NCI-H524 (cell line): ENCODE measurements at regions not wholly inside any gene's neighbourhood (a gene's known extent, or its start where the extent isn't known, plus 50 kb on each side); places are given as distances from the start of the nearest gene placed in this dataset.

ENCODE experiments used
- DNase-seq, 2 experiments: peaks; one replicate each; lab custom pipeline; 2025; lab: John Stamatoyannopoulos, UW

DNA sequence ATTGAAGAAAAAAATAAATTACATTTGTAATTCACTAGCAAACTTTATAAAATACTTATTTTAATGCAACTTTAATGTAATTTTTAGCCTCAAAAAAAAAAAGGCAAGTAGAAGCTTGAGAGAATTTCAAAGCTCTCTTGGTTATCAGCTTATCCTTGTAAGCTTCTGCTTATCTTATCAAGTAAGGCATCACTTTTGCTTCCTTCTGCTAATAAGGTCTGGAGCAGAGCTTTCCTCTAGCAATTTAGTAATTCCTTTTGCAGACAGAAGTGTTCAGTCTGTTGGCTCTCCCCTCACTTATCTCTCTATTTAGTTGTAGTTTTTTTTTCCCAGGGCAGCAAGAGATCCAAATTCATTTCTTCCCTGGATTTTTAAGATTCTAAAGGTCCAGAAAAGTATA, 525.0 kb downstream of the ISL1 start:
- DNase-seq = no peak

DNA sequence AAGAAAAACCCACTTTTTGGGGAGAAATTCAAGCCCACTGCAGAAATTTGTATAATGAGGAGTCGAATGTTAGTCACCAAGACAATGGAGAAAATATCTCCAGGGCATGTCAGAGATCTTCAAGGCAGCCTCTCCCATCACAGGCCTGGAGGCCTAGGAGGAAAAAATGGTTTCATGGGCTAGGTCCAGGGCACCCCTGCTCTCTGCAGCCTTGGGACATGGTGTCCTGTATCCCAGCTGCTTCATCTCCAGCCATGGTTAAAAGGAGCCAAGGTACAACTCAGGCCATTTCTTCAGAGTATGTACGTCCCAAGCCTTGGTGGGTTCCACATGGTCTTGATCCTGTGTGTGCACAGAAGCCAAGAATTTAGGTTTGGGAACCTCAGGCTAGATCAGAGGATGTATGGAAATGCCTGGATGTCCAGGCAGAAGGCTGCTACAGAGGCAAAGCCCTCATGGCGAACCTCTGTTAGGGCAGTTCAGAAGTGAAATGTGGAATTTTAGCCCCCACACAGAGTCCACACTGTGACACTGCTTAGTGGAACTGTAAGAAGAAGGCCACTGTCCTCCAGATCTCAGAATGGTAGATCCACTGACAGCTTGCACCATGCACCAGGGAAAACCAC, 561.4 kb downstream of the ISL1 start:
- no peak for DNase-seq

DNA sequence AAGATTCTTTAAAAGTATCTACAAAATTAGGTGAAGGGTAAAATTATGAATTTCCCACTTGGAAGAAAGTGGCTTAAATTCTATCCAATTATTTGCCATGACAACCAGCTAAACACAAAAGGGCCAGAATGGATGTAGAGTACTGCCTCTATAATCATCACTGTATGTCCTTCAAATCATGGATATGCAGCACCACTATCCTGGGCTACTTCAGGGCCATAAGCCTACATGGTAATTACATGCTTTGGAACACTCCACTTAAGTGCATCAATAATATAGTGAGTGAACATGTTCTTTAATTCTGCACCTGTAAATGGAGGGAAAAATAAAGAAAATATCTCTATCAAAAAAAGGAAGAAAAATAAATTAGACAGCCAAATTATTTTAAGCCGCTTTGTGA, 575.2 kb downstream of the ISL1 start:
- DNase-seq = peak; percentile 19 to 54

DNA sequence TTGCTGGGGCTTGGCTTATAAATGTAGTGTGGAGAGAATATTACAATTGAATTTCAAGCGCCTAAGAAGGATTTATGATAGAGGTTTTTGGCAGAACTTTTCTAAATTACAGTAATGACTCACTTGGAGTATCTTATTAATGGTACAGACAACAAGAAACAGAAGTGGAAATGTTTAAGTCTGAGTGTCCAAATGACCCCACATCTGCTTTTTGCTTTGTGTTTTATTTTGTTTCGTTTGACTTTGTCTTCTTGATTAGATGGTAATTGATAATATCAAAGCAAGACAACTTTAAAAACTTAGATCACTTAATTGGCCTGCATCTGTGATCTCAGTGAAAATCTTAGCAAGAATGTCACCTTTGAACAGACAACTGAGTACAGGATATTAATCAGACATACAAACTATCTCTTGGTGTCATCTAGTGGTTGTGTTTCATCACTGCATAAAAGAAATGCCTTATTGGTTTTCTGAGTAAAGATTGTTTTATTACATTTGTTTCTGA, 577.4 kb downstream of the ISL1 start:
- DNase-seq = peak; percentile 19 to 50

DNA sequence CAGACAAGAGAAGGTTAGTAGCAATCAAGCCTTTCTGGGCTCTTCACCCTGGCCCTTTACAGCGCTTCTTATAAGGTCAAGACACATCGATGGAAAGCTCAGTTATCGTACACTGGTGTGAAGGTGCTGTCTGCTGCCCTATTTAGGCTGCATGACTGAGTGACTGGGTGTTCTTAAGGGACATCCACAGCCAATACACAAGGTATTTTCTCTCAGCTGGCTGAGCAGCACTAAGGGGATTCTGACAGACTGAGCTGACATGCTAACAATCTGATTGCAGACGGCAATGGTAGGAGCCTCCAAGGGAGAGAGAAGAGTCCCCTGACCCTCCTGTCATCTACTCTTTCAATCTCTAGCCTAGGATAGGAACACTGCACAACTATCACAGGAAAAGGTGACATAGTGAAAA, 577.9 kb downstream of the ISL1 start:
- DNase-seq = no peak

DNA sequence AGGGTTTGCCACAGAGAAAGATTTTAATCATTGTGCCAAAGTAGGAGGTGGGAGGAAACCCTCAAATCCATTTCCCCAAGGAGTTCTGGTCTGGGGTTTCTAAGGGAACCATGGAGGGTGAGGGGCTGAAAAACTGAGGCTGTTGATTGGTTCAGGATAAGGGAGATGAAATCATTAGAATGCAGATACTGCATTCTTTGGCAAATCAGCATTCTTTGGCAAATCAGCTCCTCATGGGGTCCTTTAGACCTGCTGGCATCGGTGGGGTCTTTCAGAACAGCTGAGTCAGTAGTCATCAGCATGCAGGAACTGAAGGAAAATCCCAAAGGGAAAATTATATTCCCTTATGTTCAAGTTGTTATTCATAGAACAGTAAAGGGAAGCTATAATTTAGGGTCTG, 585.5 kb downstream of the ISL1 start:
- no peak for DNase-seq

DNA sequence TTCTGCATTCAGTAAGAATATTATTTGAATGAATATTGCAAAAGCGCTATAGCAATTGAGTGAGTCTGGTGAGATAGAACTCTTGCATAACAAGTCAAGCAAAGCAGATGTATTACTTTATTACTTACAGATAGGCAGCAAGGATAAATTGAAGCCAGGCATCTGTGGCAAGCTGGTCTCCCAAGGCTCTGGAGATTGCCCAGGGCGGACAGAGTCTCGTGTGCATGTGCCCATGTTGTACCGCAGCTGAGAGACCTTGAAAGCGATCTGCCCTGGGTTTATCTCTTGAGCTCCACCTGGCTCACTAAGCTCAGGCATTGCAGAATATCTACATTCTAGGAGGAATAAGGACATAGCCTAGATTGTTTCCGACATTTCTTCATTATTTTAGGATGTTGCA, 591.6 kb downstream of the ISL1 start:
- no peak for DNase-seq

DNA sequence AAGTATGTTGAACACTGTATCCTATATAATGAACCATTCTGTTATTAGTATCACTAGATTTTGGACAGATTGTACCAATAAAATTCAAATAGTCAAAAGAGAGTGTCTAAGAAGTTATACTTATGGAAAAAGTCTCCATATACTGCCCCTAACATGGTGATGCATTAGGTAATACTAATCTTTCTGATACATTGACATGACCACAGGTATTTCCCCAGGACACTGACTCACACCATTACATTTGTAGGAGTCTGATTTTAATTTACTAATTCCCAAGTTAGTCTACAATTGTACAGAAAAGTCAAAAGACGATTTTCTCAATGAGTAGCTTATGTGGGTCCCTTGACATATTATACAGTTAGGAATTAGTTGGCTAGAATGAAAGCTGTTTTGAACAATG, 593.8 kb downstream of the ISL1 start:
- DNase-seq = no peak

DNA sequence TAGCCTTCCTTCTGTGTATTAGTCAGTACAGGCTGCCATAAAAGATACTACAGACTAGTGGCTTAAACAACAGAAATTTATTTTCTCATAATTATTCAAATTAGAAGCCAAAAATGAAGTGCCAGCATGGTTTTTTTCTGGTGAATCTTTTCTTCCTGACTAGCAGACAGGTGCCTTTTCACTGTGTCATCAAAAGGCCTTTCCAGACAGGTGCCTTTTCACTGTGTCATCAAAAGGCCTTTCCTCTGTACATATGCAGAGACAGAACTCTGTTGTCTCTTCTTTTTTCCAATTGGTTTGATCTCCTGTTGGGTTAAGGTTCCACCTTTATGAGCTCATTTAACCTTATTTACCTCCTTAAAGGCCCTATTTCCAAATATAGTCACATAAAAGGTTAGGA, 599.9 kb downstream of the ISL1 start:
- DNase-seq = no peak

DNA sequence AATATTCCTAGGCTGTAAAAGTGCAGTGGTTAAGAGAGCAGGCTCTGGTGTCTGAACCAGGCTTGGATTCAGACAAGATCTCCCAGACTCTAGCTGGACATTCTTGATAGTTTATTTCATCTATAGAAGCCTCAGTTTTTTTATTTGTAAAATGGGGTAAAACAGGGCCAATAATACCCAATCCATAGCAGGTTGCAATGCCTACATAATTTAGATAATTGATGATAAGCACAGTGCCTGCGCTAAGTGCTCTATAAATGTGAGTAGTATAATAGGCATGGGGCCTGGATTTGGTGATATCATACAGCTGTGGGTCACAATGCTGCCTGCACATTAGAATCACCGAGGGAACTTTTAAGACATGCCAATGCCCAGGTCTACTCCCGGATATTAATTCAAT, 603.5 kb downstream of the ISL1 start:
- DNase-seq = no peak

DNA sequence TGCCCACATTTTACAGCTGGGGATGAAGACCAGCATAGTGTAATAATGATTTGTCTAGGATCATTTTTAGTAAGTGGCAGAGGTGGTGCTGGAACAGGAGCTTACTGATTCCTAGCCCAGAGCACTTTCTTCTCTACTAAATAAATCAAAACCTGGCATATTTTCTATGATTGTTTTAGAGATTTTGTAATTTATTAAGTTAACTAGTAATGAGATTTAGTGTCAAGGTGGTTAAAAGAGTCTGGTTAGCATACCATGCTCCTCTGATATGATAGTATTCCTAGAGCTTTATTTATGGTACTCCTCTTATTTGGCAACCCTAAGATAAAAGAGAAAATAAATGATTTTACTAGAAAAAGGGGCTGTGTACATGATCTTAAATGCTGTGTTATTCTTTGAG, 604.0 kb downstream of the ISL1 start:
- DNase-seq = no peak

DNA sequence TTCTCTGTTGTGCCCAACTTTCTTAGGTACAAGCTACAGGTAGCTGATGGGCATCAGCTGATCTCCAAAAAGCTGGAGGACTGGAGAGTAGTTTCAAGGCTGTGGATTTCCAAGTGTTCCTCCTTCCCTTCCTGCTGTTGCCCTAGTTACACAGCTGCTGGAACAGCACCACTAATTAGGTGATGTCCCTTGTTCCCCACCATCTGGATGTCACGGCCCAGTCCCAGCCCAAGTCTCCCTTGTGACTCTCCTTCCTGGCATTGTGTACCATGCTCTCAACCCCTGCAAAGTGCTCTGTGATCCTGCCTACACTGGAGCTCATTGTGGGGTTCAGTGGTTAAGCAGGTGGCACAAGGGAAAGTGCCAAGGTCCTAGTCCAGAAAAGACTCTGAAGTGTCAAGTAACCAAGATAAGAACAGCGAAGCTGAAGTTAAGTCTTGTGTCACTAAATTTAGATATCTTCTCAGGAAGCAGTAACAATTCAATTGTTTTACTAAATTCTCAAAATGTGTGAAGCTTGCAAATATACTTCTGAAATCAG, 604.5 kb downstream of the ISL1 start:
- DNase-seq = peak; percentile 37 to 72

DNA sequence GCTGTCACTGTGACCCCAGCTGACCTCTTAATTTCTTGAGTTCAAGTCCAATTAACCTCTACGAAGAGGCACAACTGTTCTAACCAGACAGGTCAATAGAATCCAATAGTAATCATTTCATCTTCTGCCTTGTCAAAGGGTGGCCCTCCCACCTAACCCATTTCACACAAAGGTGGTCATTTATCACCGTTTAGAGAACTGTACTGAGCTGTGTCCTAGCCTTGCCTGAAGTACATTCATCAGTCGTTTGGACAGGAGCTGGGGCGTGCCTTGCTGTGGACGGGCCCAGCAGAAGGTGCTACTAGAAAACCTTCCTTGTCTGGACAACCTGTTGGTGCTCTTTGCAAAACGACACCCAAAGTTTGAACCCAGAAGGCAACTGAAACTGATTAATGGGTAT, 605.4 kb downstream of the ISL1 start:
- DNase-seq = peak; percentile 5 to 14

DNA sequence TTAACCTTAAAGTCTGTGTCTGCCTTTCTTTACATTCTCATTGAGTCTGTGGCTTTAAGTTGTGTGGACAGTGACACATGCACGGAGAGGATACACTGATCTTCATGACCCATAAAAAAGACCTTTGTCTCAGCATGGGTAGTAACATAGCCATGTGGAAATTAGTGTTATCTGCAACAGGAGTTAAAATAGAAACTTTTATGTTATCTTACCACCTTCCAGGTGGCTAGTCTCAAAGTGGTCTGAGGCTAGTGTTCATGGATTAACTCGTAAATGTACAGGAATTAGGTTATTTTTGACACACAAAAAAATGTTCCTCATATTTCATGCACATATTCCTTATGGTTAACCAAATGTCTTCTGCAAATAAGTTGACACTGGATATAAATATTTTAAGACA, 607.0 kb downstream of the ISL1 start:
- no peak for DNase-seq

DNA sequence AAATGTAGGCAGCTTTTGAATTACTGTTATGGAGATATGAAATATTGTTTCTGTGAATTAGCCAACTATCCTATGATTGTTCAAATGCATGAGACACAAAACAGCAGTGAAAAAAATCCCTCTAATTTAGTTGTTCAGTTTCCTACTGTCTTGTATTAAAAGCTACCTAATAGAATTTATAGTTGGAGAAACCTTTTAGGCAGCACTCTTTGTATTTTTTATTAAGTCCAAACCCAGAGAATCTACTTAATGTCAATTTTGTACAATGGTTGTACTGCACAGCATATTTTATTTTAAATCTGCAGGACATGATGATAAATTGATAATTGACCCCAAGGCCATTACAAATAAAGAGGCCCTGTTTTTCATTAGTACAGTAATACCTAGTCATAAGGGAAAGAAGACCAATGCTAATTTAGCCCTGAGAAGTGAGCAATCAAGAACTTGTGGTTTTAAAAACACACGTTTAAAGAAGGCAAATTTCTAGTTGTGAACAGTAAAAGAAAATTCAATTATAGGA, 607.5 kb downstream of the ISL1 start:
- no peak for DNase-seq

DNA sequence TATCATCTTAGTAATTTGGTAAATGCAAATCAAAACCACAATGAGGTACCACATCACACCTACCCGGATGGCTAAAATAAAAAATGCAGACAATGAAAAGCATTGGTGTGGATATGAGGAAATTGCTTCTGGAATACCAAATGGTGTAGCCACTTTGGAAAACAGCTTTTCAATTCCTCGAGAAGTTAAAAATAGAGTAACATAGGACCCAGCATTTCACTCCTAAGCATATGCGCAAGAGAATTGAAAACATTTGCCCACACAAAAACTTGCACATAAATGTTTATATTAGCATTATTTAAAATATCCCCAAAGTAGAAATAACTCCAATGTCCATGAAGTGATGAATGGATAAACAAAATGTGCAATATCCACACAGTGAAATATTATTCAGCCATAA, 608.7 kb downstream of the ISL1 start:
- DNase-seq = no peak

DNA sequence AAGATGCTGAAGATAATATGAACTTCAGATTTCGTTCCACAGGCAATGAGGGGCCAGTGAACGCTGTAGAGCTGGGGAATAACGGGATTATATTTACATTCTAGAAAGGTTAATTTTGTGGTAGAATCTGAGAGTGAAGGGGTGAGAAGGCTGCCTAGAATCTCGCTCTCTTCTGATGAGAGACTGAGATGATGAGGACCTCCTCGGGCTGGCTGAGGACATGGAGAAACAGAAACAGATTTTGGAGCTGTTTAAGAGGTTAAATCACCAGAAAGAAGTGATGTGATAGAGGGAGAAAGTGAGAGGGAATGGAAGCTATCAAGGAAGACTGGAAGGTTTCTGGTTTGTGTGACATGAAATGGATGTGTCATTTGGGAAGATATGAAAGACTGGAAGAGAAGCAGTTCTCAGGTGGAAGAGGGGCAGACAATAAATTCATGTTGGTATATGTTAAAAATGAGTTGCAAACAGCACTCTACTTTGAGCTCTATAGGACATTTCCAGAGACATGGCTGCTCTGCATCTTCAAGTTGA, 612.6 kb downstream of the ISL1 start:
- DNase-seq = no peak

DNA sequence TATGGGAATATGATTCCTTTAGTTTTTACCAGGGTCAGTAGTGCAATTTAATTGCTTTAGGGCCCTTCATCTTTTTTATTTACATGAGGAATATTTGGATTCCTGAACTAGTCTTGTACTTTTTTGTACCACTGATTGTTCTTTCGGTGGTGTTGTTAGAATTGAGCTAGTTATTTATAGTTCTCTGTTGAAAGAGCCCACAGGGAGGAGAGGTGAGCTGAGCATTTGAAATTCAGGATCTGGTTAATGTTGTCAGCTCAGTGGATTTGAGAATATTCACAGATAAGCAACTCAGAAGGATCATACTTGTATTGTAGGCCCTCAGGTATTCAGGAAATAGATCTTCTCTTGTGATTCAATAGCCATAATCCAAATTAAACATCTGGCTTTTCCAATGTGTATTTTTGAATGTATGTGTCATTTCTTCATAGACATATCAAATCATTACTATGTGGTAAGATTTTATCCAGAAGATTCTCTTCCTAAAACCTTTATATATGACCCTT, 613.2 kb downstream of the ISL1 start:
- DNase-seq = no peak

DNA sequence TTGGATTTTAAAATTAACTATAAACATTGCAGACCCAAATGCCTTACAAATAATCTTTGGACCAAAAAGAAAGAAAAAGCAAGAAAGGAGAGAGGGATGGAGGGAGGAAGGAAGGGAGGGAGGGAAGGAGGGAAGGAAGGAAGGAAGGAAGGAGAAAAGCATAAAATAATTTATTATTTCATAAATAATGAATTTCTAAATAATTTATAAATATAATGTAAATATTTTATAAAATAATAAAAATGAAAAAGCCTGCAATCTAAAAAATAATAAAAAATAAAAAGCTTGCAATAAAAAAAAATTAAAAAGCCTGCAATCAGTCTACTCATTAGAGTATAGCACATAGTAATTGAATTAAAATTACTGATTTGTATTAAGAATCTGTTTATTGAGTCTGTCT, 614.3 kb downstream of the ISL1 start:
- DNase-seq = no peak

DNA sequence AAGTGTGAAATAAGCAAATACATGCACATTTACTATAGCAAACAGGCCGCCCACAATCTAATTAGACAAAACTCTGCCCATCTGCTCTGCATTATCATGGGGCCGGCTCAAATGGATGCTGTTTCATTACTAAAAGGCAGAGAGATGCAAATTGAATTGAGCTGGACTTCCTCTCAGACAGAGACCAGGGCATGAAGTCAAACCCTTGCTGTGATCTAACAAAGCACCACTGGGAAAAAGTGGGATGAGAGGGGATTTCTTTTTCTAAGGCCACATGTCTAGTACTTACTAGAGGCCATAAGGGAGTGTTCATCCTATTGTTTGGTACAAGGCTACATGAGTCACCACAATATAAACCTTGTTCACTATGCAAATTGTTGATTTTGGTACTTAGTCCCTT, 614.7 kb downstream of the ISL1 start:
- DNase-seq = peak; percentile 70 to 88

DNA sequence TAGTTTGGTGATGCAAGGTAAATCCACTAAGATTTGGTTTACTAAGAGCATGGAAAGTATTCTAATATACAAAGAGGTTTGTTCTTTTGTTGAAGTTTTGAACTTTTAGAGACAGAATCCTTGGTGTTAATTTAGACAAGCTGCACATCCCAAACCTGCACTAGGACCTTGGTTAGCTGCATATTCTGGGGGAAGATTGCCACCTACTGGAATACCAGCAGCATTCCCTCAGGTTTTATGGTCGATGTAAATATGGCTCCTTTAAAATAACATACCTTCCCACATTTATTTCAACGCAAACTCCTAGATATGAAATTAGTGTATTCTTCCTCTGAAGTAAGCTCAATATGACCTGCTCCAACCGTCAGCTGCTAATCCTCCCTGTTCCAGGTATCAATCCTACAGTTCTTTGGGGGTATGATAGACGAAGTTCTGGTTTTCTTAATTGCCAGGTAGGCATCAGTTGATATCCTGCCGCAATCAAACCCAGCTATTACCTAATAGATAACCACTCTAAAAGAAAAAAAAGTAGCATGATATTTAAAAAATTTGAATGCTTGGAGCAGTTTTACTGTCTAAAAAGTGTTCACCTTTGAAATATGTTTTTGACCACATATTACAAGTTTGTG, 624.1 kb downstream of the ISL1 start:
- peak; percentile 46 to 71 for DNase-seq

DNA sequence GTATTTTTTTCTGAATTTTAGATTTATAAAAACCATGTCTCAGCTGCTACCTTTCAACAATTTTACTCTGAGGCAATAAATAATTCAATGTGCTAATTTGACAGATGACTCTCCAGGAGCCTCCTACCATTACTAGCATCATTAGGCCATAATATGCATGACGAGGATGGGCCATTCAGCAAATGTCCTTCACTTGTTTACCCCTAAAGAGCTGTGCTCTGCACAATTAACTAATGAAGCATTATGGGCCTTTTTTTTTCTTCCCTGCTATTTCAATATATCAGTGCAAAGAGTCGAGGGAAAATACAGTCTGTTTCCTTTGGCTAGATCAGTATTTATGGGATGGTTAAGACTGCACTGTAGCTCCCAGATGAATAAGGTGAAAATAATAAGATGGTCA, 627.2 kb downstream of the ISL1 start:
- DNase-seq = no peak

DNA sequence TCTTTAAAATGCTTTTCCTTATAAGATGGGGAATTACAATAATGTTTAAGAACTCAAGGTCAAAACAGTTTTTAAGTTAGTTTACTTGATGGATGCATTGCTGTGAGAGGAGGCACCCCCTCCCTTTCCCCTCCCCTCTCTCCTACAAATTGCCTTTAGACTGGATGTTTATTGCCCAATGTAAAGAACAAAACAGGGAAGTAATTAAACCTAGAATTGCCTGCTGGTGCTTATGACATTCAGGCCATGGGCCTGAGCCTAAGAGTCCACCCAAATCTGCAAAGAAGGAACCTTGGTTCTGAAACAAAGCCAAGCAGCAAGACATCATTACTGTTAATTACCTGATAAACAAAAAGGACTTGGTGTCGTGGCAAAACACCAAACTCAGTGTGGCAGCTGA, 630.3 kb downstream of the ISL1 start:
- no peak for DNase-seq
